Ishikawa (cell line): ENCODE measurements at regions not wholly inside any gene's neighbourhood (a gene's known extent, or its start where the extent isn't known, plus 50 kb on each side); places are given as distances from the start of the nearest gene placed in this dataset.

ENCODE experiments used
- CEBPB ChIP-seq: IDR thresholded peaks from 2 replicates; pipeline ENCODE4 v1.6.1; 2012
- CREB1 ChIP-seq: IDR thresholded peaks from 2 replicates; pipeline ENCODE4 v1.6.1; 2012; ENCODE audit warnings: low read depth
- EGR1 ChIP-seq: IDR thresholded peaks from 2 replicates; pipeline ENCODE4 v1.6.1; 2012
- EP300 ChIP-seq: IDR thresholded peaks from 2 replicates; pipeline ENCODE4 v1.6.1; 2012; ENCODE audit warnings: borderline replicate concordance
- FOXM1 ChIP-seq: IDR thresholded peaks from 2 replicates; pipeline ENCODE4 v1.6.1; 2012; ENCODE audit warnings: low read depth, borderline replicate concordance
- MAX ChIP-seq: IDR thresholded peaks from 2 replicates; pipeline ENCODE4 v1.6.1; 2012
- NFIC ChIP-seq: IDR thresholded peaks from 2 replicates; pipeline ENCODE4 v1.6.1; 2012
- RAD21 ChIP-seq: IDR thresholded peaks from 2 replicates; pipeline ENCODE4 v1.6.1; 2012; ENCODE audit warnings: low read depth
- REST ChIP-seq: IDR thresholded peaks from 2 replicates; pipeline ENCODE4 v1.6.1; 2012; ENCODE audit warnings: low read depth, mild to moderate bottlenecking
- TAF1 ChIP-seq: IDR thresholded peaks from 2 replicates; pipeline ENCODE4 v1.6.1; 2012; ENCODE audit warnings: low read depth, mild to moderate bottlenecking
- TCF12 ChIP-seq: IDR thresholded peaks from 2 replicates; pipeline ENCODE4 v1.6.1; 2012; ENCODE audit warnings: low read depth
- TEAD4 ChIP-seq: IDR thresholded peaks from 2 replicates; pipeline ENCODE4 v1.6.1; 2012
- USF1 ChIP-seq: IDR thresholded peaks from 2 replicates; pipeline ENCODE4 v1.6.1; 2012
- YY1 ChIP-seq: IDR thresholded peaks from 2 replicates; pipeline ENCODE4 v1.6.1; 2012; ENCODE audit warnings: low read depth
- ZBTB7A ChIP-seq: IDR thresholded peaks from 2 replicates; pipeline ENCODE4 v1.6.1; 2012; ENCODE audit warnings: low read depth

GRCh38 chr20:57877995-57878394, 168.2 kb upstream of the PMEPA1 start:
- TF ChIP-seq RAD21 = no peak

GRCh38 chr20:57877131-57877824, 167.5 kb upstream of the PMEPA1 start:
- TF ChIP-seq TCF12 = no peak
- no peak for TF ChIP-seq TAF1
- TF ChIP-seq CREB1 = no peak
- TF ChIP-seq TEAD4 = no peak
- TF ChIP-seq YY1 = no peak
- TF ChIP-seq FOXM1 = no peak
- TF ChIP-seq ZBTB7A = no peak
- no peak for TF ChIP-seq EP300
- no peak for TF ChIP-seq CEBPB
- no peak for TF ChIP-seq REST
- TF ChIP-seq USF1 = no peak
- no peak for TF ChIP-seq NFIC
- no peak for TF ChIP-seq MAX
- TF ChIP-seq RAD21 = no peak
- no peak for TF ChIP-seq EGR1

- TF ChIP-seq EP300 (no peak), ZBTB7A (no peak), REST (no peak)
These were observed 166.3 kb upstream of the PMEPA1 start for GRCh38 chr20:57876163-57876562.

- TF ChIP-seq NFIC (no peak), TEAD4 (no peak), USF1 (no peak), TCF12 (no peak), EP300 (no peak)
These were observed 164.3 kb upstream of the PMEPA1 start for GRCh38 chr20:57874141-57874540.

- TF ChIP-seq MAX = no peak
These were observed 163.1 kb upstream of the PMEPA1 start for GRCh38 chr20:57872816-57873409.

GRCh38 chr20:57871237-57871632, 161.4 kb upstream of the PMEPA1 start:
- TF ChIP-seq REST (no peak), RAD21 (no peak), EP300 (no peak), TCF12 (no peak), FOXM1 (no peak), CEBPB (no peak), TEAD4 (no peak), ZBTB7A (no peak), CREB1 (no peak), NFIC (no peak), YY1 (no peak), EGR1 (no peak), USF1 (no peak), TAF1 (no peak)
